GM19468 (cell line): ENCODE measurements at regions not wholly inside any gene's neighbourhood (a gene's known extent, or its start where the extent isn't known, plus 50 kb on each side); places are given as distances from the start of the nearest gene placed in this dataset.

Source experiments
- ATAC-seq: cut with Tn5 transposase; IDR thresholded peaks from one replicate; pipeline ENCODE4 v1.9.1; 2021; ENCODE audit warnings: mild to moderate bottlenecking, moderate library complexity, moderate number of reproducible peaks; ENCODE audit not compliant: unreplicated experiment; ENCODE audit errors: extremely low read depth

GRCh38 chr3:24740326-24740725 lies 245.7 kb upstream of the THRB start:
- no peak for ATAC-seq

- ATAC-seq = no peak
Observed at GRCh38 chr3:24741506-24741905, 246.9 kb upstream of the THRB start.

DNA sequence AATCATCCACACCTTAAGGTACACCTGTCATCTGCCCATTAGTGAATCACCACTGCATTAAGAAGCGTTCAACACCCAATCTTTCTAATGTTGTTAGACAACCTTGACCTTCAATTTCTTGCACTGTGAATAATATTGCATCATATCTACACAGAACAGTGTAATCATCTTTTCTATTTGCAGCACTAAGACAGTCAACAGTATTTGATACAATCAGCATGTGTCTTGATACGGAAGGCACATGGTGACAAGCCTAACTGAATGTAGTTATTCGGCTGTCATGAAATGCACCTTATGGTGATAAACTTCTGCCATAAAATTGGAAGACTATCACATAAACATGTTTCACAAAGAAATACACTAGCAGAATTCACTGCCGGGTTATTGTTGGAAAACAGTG lies 253.9 kb upstream of the THRB start:
- no peak for ATAC-seq

- ATAC-seq = no peak
Observed at GRCh38 chr3:24751020-24751419, 256.4 kb upstream of the THRB start.

DNA sequence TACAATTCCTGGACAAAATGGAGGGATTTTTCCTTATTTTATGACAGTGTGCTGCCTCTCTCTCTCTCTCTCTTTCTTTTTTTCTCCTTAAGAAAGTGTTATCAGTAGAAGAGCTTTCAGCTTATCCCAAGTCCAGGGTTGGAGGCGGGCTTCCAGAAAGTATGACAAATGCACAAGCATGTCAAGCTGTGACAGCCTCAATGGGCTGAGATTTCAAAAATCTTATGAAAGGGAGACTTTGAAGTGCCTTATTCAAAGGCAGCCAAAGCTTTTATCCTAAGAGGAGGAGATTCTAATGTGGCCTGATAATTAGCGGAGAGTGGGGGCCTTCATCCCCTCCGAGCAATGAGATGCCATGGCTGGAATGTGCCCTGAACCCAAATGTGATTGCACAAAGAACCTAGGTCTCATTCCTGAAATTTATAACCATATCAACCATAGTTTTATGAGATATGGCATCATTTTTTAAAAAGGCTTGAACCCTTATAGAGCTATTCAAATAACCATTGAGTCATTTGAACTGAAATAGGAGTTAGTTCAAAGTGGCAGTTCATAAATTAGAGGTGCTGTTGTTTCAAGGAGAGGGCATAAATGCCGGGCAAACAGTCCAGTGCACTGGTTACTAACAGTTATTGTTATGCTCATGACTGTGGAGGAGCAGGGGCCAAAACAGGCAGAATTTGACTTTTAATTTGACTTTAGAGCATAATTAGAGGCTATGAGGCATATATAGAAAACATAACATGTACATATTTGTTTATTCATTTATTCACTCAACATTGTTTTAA lies 261.6 kb upstream of the THRB start:
- ATAC-seq = no peak

- ATAC-seq = no peak
Observed at GRCh38 chr3:24763393-24763792, 268.7 kb upstream of the THRB start.

- no peak for ATAC-seq
Observed at GRCh38 chr3:24764236-24764915, 269.7 kb upstream of the THRB start.

GRCh38 chr3:24765399-24765798 lies 270.7 kb upstream of the THRB start:
- ATAC-seq = no peak

DNA sequence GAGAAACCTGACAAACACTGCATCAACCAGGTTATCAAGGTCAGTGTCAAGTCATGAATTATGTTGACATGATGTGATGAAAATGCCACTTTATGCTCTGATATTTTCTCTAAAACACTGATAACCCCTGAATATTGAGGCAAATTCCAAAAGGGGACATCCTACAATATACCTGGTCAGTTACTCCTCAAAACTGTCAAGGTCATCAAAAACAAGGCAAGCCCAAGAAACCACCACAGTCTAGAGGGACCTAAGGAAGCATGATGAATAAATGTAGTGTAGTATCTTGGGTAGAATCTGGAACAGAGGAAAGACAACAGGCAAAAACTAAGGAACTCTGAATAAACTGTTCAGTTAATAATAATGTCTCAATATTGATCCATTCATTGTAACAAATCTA lies 275.3 kb upstream of the THRB start:
- no peak for ATAC-seq

GRCh38 chr3:24773798-24774197 lies 279.1 kb upstream of the THRB start:
- ATAC-seq = peak; percentile 45

GRCh38 chr3:24780991-24781390 lies 286.3 kb upstream of the THRB start:
- no peak for ATAC-seq

GRCh38 chr3:24781454-24781853 lies 286.8 kb upstream of the THRB start:
- ATAC-seq = no peak

- no peak for ATAC-seq
Observed at GRCh38 chr3:24793896-24794295, 299.2 kb upstream of the THRB start.

GRCh38 chr3:24802614-24803013 lies 308.0 kb upstream of the THRB start:
- peak; percentile 82 for ATAC-seq

DNA sequence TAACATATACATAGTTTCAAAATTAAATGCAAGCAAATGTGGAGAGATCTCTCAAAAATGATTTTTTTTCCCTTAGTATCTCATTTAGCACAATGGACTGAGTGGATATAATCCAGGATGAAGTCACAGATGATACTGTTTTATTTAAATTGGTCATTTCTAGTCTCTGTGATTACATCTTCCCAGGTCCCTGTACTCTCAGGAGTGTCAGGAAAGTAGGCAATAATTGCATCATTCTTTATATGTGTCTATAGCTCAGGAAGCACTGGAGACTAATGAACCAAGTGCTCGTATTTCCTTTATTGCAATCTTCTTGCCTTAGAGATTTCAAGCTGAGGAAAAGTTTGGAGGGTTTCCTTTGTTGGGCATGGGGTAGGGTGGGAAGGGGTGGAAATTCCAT lies 309.4 kb upstream of the THRB start:
- no peak for ATAC-seq

DNA sequence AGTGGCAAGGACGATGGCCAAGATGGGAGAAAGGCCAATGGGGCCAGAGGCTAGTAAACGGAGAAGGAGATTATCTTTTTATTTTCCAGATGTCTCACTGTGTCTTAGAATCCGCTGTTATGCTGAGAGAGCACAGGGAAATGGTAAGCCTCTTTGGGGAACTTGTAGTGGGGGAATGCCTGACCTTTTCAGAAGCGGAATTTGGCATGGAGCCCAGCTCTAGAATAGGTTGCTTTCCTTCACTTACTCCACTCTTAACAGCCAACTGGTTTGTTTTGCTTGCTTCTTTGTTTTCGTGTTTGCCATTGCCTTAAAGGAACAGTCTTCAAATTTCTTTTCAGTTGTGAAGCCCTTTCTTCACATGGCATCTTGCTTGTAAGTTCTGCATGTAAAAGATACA lies 316.2 kb upstream of the THRB start:
- no peak for ATAC-seq

GRCh38 chr3:24812116-24812515 lies 317.5 kb upstream of the THRB start:
- ATAC-seq = no peak

- no peak for ATAC-seq
Observed at GRCh38 chr3:24818055-24818454, 323.4 kb upstream of the THRB start.

DNA sequence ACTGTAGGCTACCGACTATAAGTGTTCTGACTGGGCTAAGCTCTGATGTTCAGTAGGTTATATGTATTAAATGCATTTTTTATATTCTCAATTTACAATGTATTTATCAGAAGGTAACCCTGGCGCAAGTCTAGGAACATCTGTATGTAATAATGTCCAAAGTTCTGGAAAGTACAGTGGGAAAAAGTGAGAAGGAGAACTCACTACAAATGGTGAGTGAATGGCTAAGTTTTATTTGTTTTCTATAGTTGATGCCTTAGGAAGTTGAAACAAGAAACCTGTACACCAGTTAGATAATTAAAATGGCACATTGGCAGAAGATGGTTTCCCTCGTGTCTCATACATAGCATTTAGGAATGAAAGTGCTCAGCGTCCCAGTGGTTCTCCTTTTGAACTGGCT lies 333.4 kb upstream of the THRB start:
- ATAC-seq = no peak

- no peak for ATAC-seq
Observed at GRCh38 chr3:24828551-24828950, 333.9 kb upstream of the THRB start.

DNA sequence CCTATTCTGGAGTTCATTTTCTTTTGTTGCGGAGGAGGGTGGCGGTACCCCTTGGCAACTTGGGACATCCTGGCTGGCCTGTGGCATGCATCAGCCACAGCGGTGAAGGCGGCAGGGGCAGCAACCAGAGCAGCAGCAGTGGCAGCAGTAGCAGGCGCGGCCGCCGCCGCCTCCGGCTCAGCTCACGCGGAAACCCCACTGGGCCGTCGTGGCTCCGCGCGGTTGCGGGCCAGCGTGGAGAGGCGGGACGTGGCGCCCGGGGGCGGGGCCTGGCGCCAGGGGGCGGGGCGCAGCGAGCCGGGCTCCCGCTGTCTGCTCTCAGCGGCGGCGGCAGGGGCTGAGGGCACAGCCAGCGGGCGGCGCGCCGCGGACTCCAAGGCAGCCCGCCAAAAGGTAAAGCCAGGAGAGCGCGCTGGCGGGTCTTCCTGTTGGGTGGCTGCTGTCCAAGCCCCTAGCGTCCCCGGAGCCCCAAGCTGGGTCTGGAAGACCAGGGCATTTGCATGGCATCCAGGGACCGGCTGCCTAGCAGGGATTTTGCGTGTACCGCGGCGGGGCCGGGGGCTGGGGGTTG lies 334.4 kb upstream of the THRB start:
- ATAC-seq = no peak
